WI38 (cell line): ENCODE measurements at regions not wholly inside any gene's neighbourhood (a gene's known extent, or its start where the extent isn't known, plus 50 kb on each side); places are given as distances from the start of the nearest gene placed in this dataset.

Experiments
- H3K4me3 ChIP-seq: 2 replicates; pipeline ENCODE4 v1.5.1; 2011; ENCODE audit warnings: low read depth, mild to moderate bottlenecking, control low read depth, low read length
- CTCF ChIP-seq: IDR thresholded peaks from 2 replicates; pipeline ENCODE4 v1.5.1; 2012; ENCODE audit warnings: low read depth, mild to moderate bottlenecking, control low read depth, low read length

GRCh38 chr13:105105471-105105870 lies 1430.0 kb downstream of the EFNB2 start:
- no peak for TF ChIP-seq CTCF
- H3K4me3 ChIP-seq, result no peak overlapping the region

GRCh38 chr13:105097521-105097920 lies 1437.9 kb downstream of the EFNB2 start:
- TF ChIP-seq CTCF, result no peak
- H3K4me3 ChIP-seq, result no peak overlapping the region

- no peak for TF ChIP-seq CTCF
- no peak overlapping the region for H3K4me3 ChIP-seq
Observed at GRCh38 chr13:105089858-105090643, 1445.4 kb downstream of the EFNB2 start.

- no peak for TF ChIP-seq CTCF
- H3K4me3 ChIP-seq, result no peak overlapping the region
Observed at GRCh38 chr13:105087945-105088344, 1447.5 kb downstream of the EFNB2 start.

- no peak for TF ChIP-seq CTCF
- H3K4me3 ChIP-seq, result no peak overlapping the region
Observed at GRCh38 chr13:105084931-105085330, 1450.5 kb downstream of the EFNB2 start.

GRCh38 chr13:105083992-105084391 lies 1451.5 kb downstream of the EFNB2 start:
- H3K4me3 ChIP-seq, result no peak overlapping the region
- TF ChIP-seq CTCF, result no peak

GRCh38 chr13:105074755-105075154 lies 1460.7 kb downstream of the EFNB2 start:
- no peak overlapping the region for H3K4me3 ChIP-seq
- no peak for TF ChIP-seq CTCF
